PC-9 (cell line): ENCODE measurements at regions not wholly inside any gene's neighbourhood (a gene's known extent, or its start where the extent isn't known, plus 50 kb on each side); places are given as distances from the start of the nearest gene placed in this dataset.

Experiments
- EZH2 ChIP-seq: fragments of 200-600 bp; sonication (generic); IDR thresholded peaks from 2 replicates; pipeline ENCODE4 v1.8.0; 2017; ENCODE audit warnings: antibody characterized with exemption, low read depth
- TF ChIP-seq, protein P1 (sequence below): fragments of 200-600 bp; sonication (generic); conservative IDR thresholded peaks from 2 replicates; pipeline ENCODE4 v1.6.1; 2017; ENCODE audit warnings: mixed run types, antibody characterized with exemption, mild to moderate bottlenecking, moderate library complexity

DNA sequence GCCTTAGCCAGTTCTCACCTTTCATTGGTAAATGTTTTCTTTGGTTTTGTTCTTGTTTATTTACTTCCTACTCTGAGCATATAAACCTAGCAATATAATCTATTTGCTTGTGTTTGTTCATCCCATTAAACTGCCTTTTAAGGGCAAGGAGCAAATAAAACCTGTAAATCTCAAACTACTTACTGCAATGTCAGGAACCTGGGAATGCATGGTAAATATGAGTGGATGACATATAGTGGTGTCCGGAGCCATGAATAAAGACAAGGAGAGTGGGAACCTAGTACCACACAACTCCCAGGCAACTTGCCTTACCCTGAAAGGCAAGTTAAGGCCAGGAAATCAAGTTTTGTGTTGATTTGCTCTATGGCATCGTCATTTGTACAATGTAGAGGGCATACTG lies 1133.7 kb upstream of the NCAM2 start:
- TF ChIP-seq, protein P1, sequence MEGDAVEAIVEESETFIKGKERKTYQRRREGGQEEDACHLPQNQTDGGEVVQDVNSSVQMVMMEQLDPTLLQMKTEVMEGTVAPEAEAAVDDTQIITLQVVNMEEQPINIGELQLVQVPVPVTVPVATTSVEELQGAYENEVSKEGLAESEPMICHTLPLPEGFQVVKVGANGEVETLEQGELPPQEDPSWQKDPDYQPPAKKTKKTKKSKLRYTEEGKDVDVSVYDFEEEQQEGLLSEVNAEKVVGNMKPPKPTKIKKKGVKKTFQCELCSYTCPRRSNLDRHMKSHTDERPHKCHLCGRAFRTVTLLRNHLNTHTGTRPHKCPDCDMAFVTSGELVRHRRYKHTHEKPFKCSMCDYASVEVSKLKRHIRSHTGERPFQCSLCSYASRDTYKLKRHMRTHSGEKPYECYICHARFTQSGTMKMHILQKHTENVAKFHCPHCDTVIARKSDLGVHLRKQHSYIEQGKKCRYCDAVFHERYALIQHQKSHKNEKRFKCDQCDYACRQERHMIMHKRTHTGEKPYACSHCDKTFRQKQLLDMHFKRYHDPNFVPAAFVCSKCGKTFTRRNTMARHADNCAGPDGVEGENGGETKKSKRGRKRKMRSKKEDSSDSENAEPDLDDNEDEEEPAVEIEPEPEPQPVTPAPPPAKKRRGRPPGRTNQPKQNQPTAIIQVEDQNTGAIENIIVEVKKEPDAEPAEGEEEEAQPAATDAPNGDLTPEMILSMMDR, result no peak
- TF ChIP-seq EZH2, result no peak
